ENCODE measurements at regions not wholly inside any gene's neighbourhood (a gene's known extent, or its start where the extent isn't known, plus 50 kb on each side); places are given as distances from the start of the nearest gene placed in this dataset.

DNA sequence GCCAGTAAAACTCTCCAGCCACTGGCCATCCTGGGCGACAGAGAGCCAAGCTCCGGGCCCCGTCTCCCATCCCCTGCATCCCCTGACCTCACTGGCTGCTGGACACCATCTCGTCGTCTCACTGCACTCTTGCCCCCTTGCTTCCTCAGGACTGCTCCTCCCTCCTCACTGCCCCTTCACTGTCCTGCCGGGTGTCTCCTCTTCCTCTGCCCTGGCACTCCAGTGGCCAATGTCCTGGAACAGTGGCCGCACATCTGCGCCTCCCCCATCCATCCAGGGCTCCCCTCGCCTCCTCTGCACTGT, 800.4 kb downstream of the BRD1 start:
- no peak overlapping the region for H2BK120ac ChIP-seq (ENCODE audit: low read depth, low read length)
- peaks cover 55% of the 10 kb centered on the region for H3K9me3 ChIP-seq (ENCODE audit: control insufficient read depth, insufficient read depth, low read length)
- no peak overlapping the region for H3K56ac ChIP-seq (ENCODE audit: extremely low read depth, insufficient read depth, low read length)
- WGBS, 2 experiments (ENCODE audit: extremely low coverage in 2 of 2, insufficient read length in 1 of 2) = 54% methylated on average over 7 of the region's 9 CpGs; no CpG with 5 or more reads in 1 of the 2 experiments
- no peak overlapping the region for H2AK5ac ChIP-seq (ENCODE audit: low read depth, low read length)
- in situ Hi-C loops (cut with MboI; ENCODE audit: low sequenced_read_pairs) = no loop called here
- no peak overlapping the region for H2AFZ ChIP-seq (replicated peaks; ENCODE audit: low read length, poor library complexity)
- H2BK5ac ChIP-seq (ENCODE audit: low read depth, low read length, poor library complexity, severe bottlenecking) = no peak overlapping the region
- no peak overlapping the region for H3K4ac ChIP-seq (ENCODE audit: low read depth, low read length)
- H3K27ac ChIP-seq (ENCODE audit: insufficient read depth, low read length) = no peak overlapping the region
- dilution Hi-C loops (cut with HindIII; ENCODE audit: low sequenced_read_pairs, unreplicated experiment) = no loop called here
- no peak overlapping the region for H3K18ac ChIP-seq (ENCODE audit: low read depth, low read length)
- H4K20me1 ChIP-seq (ENCODE audit: insufficient read depth, low read length) = no peaks in the 10 kb centered on the region
- H3K14ac ChIP-seq (replicated peaks; ENCODE audit: low read depth, low read length) = no peak overlapping the region
- no peak overlapping the region for H4K8ac ChIP-seq (ENCODE audit: low read depth in 2 of 2, low read length in 2 of 2)
- TF ChIP-seq RCOR1 (IDR thresholded peaks at IDR 0.05; ENCODE audit: insufficient replicate concordance, low read length) (no peak), RAD21 (IDR thresholded peaks at IDR 0.05; ENCODE audit: low read length) (no peak), MAFK (IDR thresholded peaks at IDR 0.05; ENCODE audit: low read depth, low read length) (no peak), POLR2A (IDR thresholded peaks at IDR 0.05; ENCODE audit: low read depth, low read length) (no peak), CEBPB (IDR thresholded peaks at IDR 0.05; ENCODE audit: low read depth, low read length) (no peak), BHLHE40 (IDR thresholded peaks at IDR 0.05; ENCODE audit: low read depth, low read length) (no peak), MXI1 (IDR thresholded peaks at IDR 0.05; ENCODE audit: borderline replicate concordance, low read depth, low read length) (no peak), SMC3 (IDR thresholded peaks at IDR 0.05; ENCODE audit: low read depth, low read length) (no peak)
- TF ChIP-seq, protein P1, sequence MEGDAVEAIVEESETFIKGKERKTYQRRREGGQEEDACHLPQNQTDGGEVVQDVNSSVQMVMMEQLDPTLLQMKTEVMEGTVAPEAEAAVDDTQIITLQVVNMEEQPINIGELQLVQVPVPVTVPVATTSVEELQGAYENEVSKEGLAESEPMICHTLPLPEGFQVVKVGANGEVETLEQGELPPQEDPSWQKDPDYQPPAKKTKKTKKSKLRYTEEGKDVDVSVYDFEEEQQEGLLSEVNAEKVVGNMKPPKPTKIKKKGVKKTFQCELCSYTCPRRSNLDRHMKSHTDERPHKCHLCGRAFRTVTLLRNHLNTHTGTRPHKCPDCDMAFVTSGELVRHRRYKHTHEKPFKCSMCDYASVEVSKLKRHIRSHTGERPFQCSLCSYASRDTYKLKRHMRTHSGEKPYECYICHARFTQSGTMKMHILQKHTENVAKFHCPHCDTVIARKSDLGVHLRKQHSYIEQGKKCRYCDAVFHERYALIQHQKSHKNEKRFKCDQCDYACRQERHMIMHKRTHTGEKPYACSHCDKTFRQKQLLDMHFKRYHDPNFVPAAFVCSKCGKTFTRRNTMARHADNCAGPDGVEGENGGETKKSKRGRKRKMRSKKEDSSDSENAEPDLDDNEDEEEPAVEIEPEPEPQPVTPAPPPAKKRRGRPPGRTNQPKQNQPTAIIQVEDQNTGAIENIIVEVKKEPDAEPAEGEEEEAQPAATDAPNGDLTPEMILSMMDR (conservative IDR thresholded peaks at IDR 0.05; ENCODE audit: low read depth, low read length) = no peak
- TF ChIP-seq, protein P2, sequence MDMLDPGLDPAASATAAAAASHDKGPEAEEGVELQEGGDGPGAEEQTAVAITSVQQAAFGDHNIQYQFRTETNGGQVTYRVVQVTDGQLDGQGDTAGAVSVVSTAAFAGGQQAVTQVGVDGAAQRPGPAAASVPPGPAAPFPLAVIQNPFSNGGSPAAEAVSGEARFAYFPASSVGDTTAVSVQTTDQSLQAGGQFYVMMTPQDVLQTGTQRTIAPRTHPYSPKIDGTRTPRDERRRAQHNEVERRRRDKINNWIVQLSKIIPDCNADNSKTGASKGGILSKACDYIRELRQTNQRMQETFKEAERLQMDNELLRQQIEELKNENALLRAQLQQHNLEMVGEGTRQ (IDR thresholded peaks at IDR 0.05; ENCODE audit: low read depth, low read length) = no peak
- intact Hi-C loops (cut with micrococcal nuclease) = no loop called here
- H2BK20ac ChIP-seq (ENCODE audit: low read depth, low read length) = no peak overlapping the region
- no TSS peak for BruUV-seq (replicated peaks)
- H4K5ac ChIP-seq (ENCODE audit: low read depth, low read length) = no peak overlapping the region
- no peaks in the 10 kb centered on the region for H3K9me1 ChIP-seq (ENCODE audit: insufficient read depth, low read length)
- H3K36me3 ChIP-seq (ENCODE audit: control insufficient read depth, insufficient read depth, low read length) = no peaks in the 10 kb centered on the region
- no peak overlapping the region for H3K4me2 ChIP-seq (ENCODE audit: low read depth, low read length)
- no peak overlapping the region for H3K4me3 ChIP-seq (ENCODE audit: insufficient read depth, low read depth, low read length)
- H4K91ac ChIP-seq (ENCODE audit: insufficient read depth, low read depth, low read length) = no peak overlapping the region
- ATAC-seq (ENCODE audit: low read depth) (no peak), DNase-seq (no peak)
- no peak overlapping the region for H3K23ac ChIP-seq (ENCODE audit: low read depth, low read length)
- CTCF ChIA-PET = no interaction called here
- no peak overlapping the region for H3K9ac ChIP-seq (ENCODE audit: low read depth, low read length)
- no peaks in the 10 kb centered on the region for H3K27me3 ChIP-seq (ENCODE audit: control insufficient read depth, insufficient read depth, low read length)
- H3K79me1 ChIP-seq (ENCODE audit: low read depth in 1 of 2, low read length in 2 of 2) = no peaks in the 10 kb centered on the region
- H2BK15ac ChIP-seq (ENCODE audit: low read depth, low read length) = no peak overlapping the region
- no peaks in the 10 kb centered on the region for H3K4me1 ChIP-seq (ENCODE audit: control insufficient read depth, insufficient read depth, low read length)
- no peak overlapping the region for H2AK9ac ChIP-seq (replicated peaks; ENCODE audit: low read depth, low read length, poor library complexity)
- POLR2A ChIA-PET (ENCODE audit: unreplicated experiment) = no interaction called here

All from IMR-90 (cell line).